SKM-1 treated with dmso at 0.1 percent for 144 hours (cell line): ENCODE measurements at regions not wholly inside any gene's neighbourhood (a gene's known extent, or its start where the extent isn't known, plus 50 kb on each side); places are given as distances from the start of the nearest gene placed in this dataset.

ENCODE experiments used
- DNase-seq: peaks from one replicate; lab custom pipeline; 2025; ENCODE audit not compliant: unreplicated experiment; lab: John Stamatoyannopoulos, UW

GRCh38 chr12:45623221-45623620 lies 106.3 kb upstream of the ARID2 start:
- no peak for DNase-seq

- no peak for DNase-seq
Measured at GRCh38 chr12:45623940-45624339, 105.6 kb upstream of the ARID2 start.

GRCh38 chr12:45626965-45627364 lies 102.5 kb upstream of the ARID2 start:
- no peak for DNase-seq

GRCh38 chr12:45627407-45628069 lies 102.0 kb upstream of the ARID2 start:
- no peak for DNase-seq

- no peak for DNase-seq
Measured at GRCh38 chr12:45629292-45629691, 100.2 kb upstream of the ARID2 start.

GRCh38 chr12:45633733-45634132 lies 95.8 kb upstream of the ARID2 start:
- no peak for DNase-seq

GRCh38 chr12:45634273-45634917 lies 95.1 kb upstream of the ARID2 start:
- DNase-seq: no peak

- no peak for DNase-seq
Measured at GRCh38 chr12:45637242-45637641, 92.3 kb upstream of the ARID2 start.

- DNase-seq: no peak
Measured at GRCh38 chr12:45637706-45638105, 91.8 kb upstream of the ARID2 start.

- DNase-seq: no peak
Measured at GRCh38 chr12:45638386-45638785, 91.1 kb upstream of the ARID2 start.

GRCh38 chr12:45644541-45644940 lies 85.0 kb upstream of the ARID2 start:
- peak; percentile 67 for DNase-seq

- no peak for DNase-seq
Measured at GRCh38 chr12:45646851-45647581, 82.5 kb upstream of the ARID2 start.

- DNase-seq: no peak
Measured at GRCh38 chr12:45648070-45648469, 81.4 kb upstream of the ARID2 start.

- no peak for DNase-seq
Measured at GRCh38 chr12:45651029-45651428, 78.5 kb upstream of the ARID2 start.

- DNase-seq: no peak
Measured at GRCh38 chr12:45654002-45654665, 75.4 kb upstream of the ARID2 start.

- no peak for DNase-seq
Measured at GRCh38 chr12:45655186-45655585, 74.3 kb upstream of the ARID2 start.

- DNase-seq: peak; percentile 1
Measured at GRCh38 chr12:45655743-45656142, 73.8 kb upstream of the ARID2 start.

- DNase-seq: peak; percentile 37
Measured at GRCh38 chr12:45658020-45658419, 71.5 kb upstream of the ARID2 start.

GRCh38 chr12:45660330-45660729 lies 69.2 kb upstream of the ARID2 start:
- DNase-seq: no peak

GRCh38 chr12:45663455-45663854 lies 66.1 kb upstream of the ARID2 start:
- DNase-seq: no peak

- DNase-seq: no peak
Measured at GRCh38 chr12:45665941-45666340, 63.6 kb upstream of the ARID2 start.

GRCh38 chr12:45666396-45666795 lies 63.1 kb upstream of the ARID2 start:
- DNase-seq: no peak
